ENCODE measurements at regions not wholly inside any gene's neighbourhood (a gene's known extent, or its start where the extent isn't known, plus 50 kb on each side); places are given as distances from the start of the nearest gene placed in this dataset.

GRCh38 chr16:14341324-14342225 lies 270.5 kb downstream of the MRTFB start:
- Histone ChIP-seq H3K9ac (ENCODE audit: extremely low read depth, low read length, poor library complexity, severe bottlenecking) (no peak overlapping the region), H3K9me3 (ENCODE audit: control insufficient read depth, low read length) (peaks cover 4% of the 10 kb centered on the region), H3K27me3 (ENCODE audit: control insufficient read depth, insufficient read depth, low read length, poor library complexity, severe bottlenecking) (no peaks in the 10 kb centered on the region), H3K4me3 (ENCODE audit: low read length) (no peak overlapping the region), H3K4me1 (ENCODE audit: control insufficient read depth, insufficient read depth, low read length) (no peaks in the 10 kb centered on the region), H3K27ac (ENCODE audit: low read depth, low read length) (no peak overlapping the region), H3K36me3 (ENCODE audit: control insufficient read depth, insufficient read depth, low read length) (no peaks in the 10 kb centered on the region)
- H3K4me1 Mint-ChIP-seq, result peaks cover 8% of the 10 kb centered on the region
- no peak for DNase-seq
- no peak for TF ChIP-seq CTCF (conservative IDR thresholded peaks at IDR 0.05)
- H3K36me3 Mint-ChIP-seq (ENCODE audit: low read depth), result peaks cover 2% of the 10 kb centered on the region
- no peak overlapping the region for H3K4me3 Mint-ChIP-seq
- WGBS, 2 experiments (ENCODE audit: insufficient coverage in 1 of 2, insufficient read length in 1 of 2), result 94 to 100% methylated on average over 2 to 3 of the region's 4 CpGs
- H3K27me3 Mint-ChIP-seq (ENCODE audit: insufficient read depth), result peaks cover 2% of the 10 kb centered on the region
- no peak overlapping the region for H3K27ac Mint-ChIP-seq
- H3K9me3 Mint-ChIP-seq, result peaks cover 24% of the 10 kb centered on the region

DNA sequence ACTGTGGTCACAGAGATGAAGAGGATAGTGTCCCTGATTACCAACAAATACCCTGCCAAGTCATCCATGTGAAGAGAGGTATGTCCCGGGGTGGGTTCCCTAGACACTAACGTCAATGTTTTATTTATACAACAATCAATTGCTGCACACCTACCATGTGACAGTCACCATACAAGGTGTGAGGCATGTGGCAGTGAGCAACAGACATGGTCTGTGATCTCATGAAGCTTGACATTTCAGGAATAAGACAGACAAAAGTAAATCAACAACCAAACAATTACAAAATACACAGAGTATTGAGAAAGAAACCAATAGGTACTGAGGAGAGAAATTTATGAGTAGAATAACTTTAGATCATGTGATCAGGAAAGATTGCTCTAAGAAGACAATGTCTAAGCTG lies 268.6 kb downstream of the MRTFB start:
- Mint-ChIP-seq H3K27me3 (ENCODE audit: insufficient read depth) (peaks cover 2% of the 10 kb centered on the region), H3K36me3 (ENCODE audit: low read depth) (peaks cover 2% of the 10 kb centered on the region), H3K9me3 (peaks cover 17% of the 10 kb centered on the region), H3K4me1 (peaks cover 8% of the 10 kb centered on the region), H3K27ac (no peak overlapping the region), H3K4me3 (no peak overlapping the region)
- H3K9me3 ChIP-seq (ENCODE audit: control insufficient read depth, low read length), result no peaks in the 10 kb centered on the region
- no peaks in the 10 kb centered on the region for H3K27me3 ChIP-seq (ENCODE audit: control insufficient read depth, insufficient read depth, low read length, poor library complexity, severe bottlenecking)
- no peaks in the 10 kb centered on the region for H3K4me1 ChIP-seq (ENCODE audit: control insufficient read depth, insufficient read depth, low read length)
- no peak overlapping the region for H3K9ac ChIP-seq (ENCODE audit: extremely low read depth, low read length, poor library complexity, severe bottlenecking)
- no peak overlapping the region for H3K27ac ChIP-seq (ENCODE audit: low read depth, low read length)
- no peak overlapping the region for H3K4me3 ChIP-seq (ENCODE audit: low read length)
- WGBS, 2 experiments (ENCODE audit: insufficient coverage in 1 of 2, insufficient read length in 1 of 2), result 68 to 100% methylated on average over 1 to 2 of the region's 2 CpGs
- no peak for TF ChIP-seq CTCF (conservative IDR thresholded peaks at IDR 0.05)
- DNase-seq, result no peak
- H3K36me3 ChIP-seq (ENCODE audit: control insufficient read depth, insufficient read depth, low read length), result no peaks in the 10 kb centered on the region

DNA sequence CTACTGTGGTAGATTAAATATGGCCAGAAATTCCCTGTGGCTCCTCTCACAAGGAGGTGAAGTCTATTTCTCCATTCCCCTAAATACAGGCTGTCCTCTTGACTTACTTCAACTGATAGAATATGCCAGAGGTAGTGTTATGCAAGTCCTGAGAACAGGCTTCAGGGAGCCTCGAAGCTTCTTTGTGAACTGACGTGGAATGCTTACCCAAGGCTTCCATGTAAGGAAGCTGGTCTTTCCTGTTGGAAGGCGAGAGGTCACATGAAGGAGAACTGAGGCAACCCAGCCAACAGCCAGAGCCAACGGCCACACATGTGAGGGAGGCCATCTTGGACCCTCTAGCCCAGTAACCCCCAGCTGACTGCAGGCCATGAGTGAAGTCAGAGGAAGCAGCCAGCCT lies 267.9 kb downstream of the MRTFB start:
- Mint-ChIP-seq H3K27me3 (ENCODE audit: insufficient read depth) (peaks cover 2% of the 10 kb centered on the region), H3K36me3 (ENCODE audit: low read depth) (peaks cover 2% of the 10 kb centered on the region), H3K9me3 (peaks cover 17% of the 10 kb centered on the region), H3K4me3 (no peak overlapping the region), H3K4me1 (peaks cover 8% of the 10 kb centered on the region), H3K27ac (no peak overlapping the region)
- Histone ChIP-seq H3K4me3 (ENCODE audit: low read length) (no peak overlapping the region), H3K9ac (ENCODE audit: extremely low read depth, low read length, poor library complexity, severe bottlenecking) (no peak overlapping the region), H3K27me3 (ENCODE audit: control insufficient read depth, insufficient read depth, low read length, poor library complexity, severe bottlenecking) (no peaks in the 10 kb centered on the region), H3K27ac (ENCODE audit: low read depth, low read length) (no peak overlapping the region), H3K36me3 (ENCODE audit: control insufficient read depth, insufficient read depth, low read length) (no peaks in the 10 kb centered on the region), H3K4me1 (ENCODE audit: control insufficient read depth, insufficient read depth, low read length) (no peaks in the 10 kb centered on the region), H3K9me3 (ENCODE audit: control insufficient read depth, low read length) (no peaks in the 10 kb centered on the region)
- DNase-seq, result no peak
- 88 to 95% methylated on average over 4 of the region's 4 CpGs for WGBS, 2 experiments (ENCODE audit: insufficient coverage in 1 of 2, insufficient read length in 1 of 2)
- TF ChIP-seq CTCF (conservative IDR thresholded peaks at IDR 0.05), result no peak
